GM21526 (cell line): ENCODE measurements at regions not wholly inside any gene's neighbourhood (a gene's known extent, or its start where the extent isn't known, plus 50 kb on each side); places are given as distances from the start of the nearest gene placed in this dataset.
"Not testable (repeated sequence)": the region's sequence is repeated elsewhere in the genome, so short reads cannot be mapped to it uniquely, and the experiment has no call there.

Experiments used
- ATAC-seq: cut with Tn5 transposase; IDR thresholded peaks from one replicate; pipeline ENCODE4 v1.9.1; 2021; ENCODE audit warnings: moderate library complexity; ENCODE audit not compliant: unreplicated experiment, low FRiP score

GRCh38 chr6:115579565-115579964, 481.1 kb downstream of the FRK start:
- not testable (repeated sequence) for ATAC-seq

- ATAC-seq = no peak
Measured at GRCh38 chr6:115577270-115577669, 483.4 kb downstream of the FRK start.

- no peak for ATAC-seq
Measured at GRCh38 chr6:115575285-115575684, 485.4 kb downstream of the FRK start.

GRCh38 chr6:115573861-115574260, 486.8 kb downstream of the FRK start:
- no peak for ATAC-seq

- no peak for ATAC-seq
Measured at GRCh38 chr6:115570331-115570730, 490.4 kb downstream of the FRK start.

- no peak for ATAC-seq
Measured at GRCh38 chr6:115554060-115554459, 506.6 kb downstream of the FRK start.

- ATAC-seq = no peak
Measured at GRCh38 chr6:115551527-115551926, 509.2 kb downstream of the FRK start.

- ATAC-seq = no peak
Measured at GRCh38 chr6:115545672-115545986, 515.1 kb downstream of the FRK start.

- no peak for ATAC-seq
Measured at GRCh38 chr6:115544765-115545671, 515.7 kb downstream of the FRK start.

- no peak for ATAC-seq
Measured at GRCh38 chr6:115540077-115540869, 520.4 kb downstream of the FRK start.

- ATAC-seq = no peak
Measured at GRCh38 chr6:115539531-115539930, 521.2 kb downstream of the FRK start.

GRCh38 chr6:115524821-115525220, 535.9 kb downstream of the FRK start:
- no peak for ATAC-seq

- not testable (repeated sequence) for ATAC-seq
Measured at GRCh38 chr6:115521747-115522146, 538.9 kb downstream of the FRK start.

- ATAC-seq = no peak
Measured at GRCh38 chr6:115514656-115515055, 546.0 kb downstream of the FRK start.

GRCh38 chr6:115512923-115513322, 547.8 kb downstream of the FRK start:
- no peak for ATAC-seq

- no peak for ATAC-seq
Measured at GRCh38 chr6:115511771-115512170, 548.9 kb downstream of the FRK start.

GRCh38 chr6:115502432-115502831, 558.3 kb downstream of the FRK start:
- not testable (repeated sequence) for ATAC-seq

- no peak for ATAC-seq
Measured at GRCh38 chr6:115495184-115495583, 565.5 kb downstream of the FRK start.

- ATAC-seq = no peak
Measured at GRCh38 chr6:115487331-115487730, 573.4 kb downstream of the FRK start.

GRCh38 chr6:115485400-115485799, 575.3 kb downstream of the FRK start:
- ATAC-seq = no peak

GRCh38 chr6:115480543-115480942, 580.1 kb downstream of the FRK start:
- ATAC-seq = not testable (repeated sequence)
